D721Med (cell line): ENCODE measurements at regions not wholly inside any gene's neighbourhood (a gene's known extent, or its start where the extent isn't known, plus 50 kb on each side); places are given as distances from the start of the nearest gene placed in this dataset.

Experiments
- DNase-seq: peaks from one replicate; pipeline ENCODE4 v3.0.0; 2011; ENCODE audit warnings: low spot score; ENCODE audit not compliant: insufficient read length
- FAIRE-seq: peaks from 2 replicates; lab custom pipeline; 2011; peaks lifted over from hg19 to GRCh38; lab: Jason Lieb, UNC
- CTCF ChIP-seq: IDR thresholded peaks from 2 replicates; pipeline ENCODE4 v1.5.1; 2012; ENCODE audit warnings: mild to moderate bottlenecking, control low read depth; ENCODE audit not compliant: insufficient read depth; ENCODE audit errors: missing control alignments

DNA sequence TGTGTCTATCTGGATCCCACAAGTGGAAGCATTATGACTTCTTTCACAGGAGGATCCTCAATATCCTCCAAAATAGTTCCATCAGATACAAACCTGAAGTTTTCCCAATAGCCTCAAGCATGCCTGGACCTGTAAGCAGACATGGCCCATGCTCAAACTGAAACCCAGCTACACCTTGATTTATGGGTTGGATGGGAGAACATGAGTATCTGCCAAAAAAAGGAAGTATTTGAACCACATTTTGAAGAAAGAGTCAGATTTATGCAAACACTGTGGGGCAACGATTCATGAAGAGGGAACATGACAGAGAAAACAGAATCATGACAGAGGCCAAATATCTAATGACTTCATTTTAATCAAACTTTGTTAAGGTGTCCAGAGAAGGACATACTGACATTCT lies 351.0 kb upstream of the NFIA start:
- no peak for TF ChIP-seq CTCF
- DNase-seq = no peak
- no peak for FAIRE-seq

GRCh38 chr1:60727552-60727951 lies 354.8 kb upstream of the NFIA start:
- FAIRE-seq (no peak), DNase-seq (no peak)
- no peak for TF ChIP-seq CTCF

- DNase-seq (no peak), FAIRE-seq (no peak)
- TF ChIP-seq CTCF = no peak
These were observed 365.9 kb upstream of the NFIA start for GRCh38 chr1:60716472-60716871.

GRCh38 chr1:60715970-60716369 lies 366.4 kb upstream of the NFIA start:
- FAIRE-seq (no peak), DNase-seq (no peak)
- TF ChIP-seq CTCF = no peak

DNA sequence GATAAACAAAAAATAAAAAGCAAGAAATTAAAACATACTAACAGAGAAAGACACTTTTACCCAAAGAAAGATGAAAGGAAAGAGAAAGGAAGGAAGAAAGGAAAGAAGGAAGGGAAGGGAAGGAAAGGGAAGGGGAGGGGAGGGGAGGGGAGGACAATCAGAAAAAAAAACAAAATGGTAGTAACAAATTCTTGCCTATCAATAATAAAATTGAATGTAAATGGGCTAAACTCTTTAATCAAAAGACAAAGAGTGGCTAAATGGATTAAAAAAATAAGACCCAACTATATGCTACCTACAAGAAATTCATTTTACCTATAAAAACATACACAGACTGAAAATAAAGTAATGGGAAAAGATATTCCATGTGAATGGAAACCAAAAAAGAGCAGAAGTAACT lies 372.9 kb upstream of the NFIA start:
- no peak for TF ChIP-seq CTCF
- FAIRE-seq = no peak
- no peak for DNase-seq

DNA sequence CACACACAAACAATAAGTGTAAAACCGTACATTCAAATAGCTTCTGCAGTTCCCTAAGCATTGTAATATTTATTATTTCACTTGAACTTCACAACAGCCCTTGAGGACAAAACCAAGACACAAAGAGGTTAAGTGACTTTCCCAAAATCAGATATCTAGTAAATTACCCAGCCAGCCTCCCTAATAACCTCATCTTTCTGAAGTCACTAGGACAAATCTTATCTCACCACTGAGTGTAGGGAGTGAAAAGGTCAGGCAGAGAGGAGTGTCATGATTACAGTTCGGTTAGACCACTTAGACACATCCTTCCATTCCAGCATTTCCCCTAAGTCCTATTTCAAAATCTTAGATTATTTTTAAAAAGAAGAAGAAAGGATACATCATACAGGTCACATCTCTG lies 377.3 kb upstream of the NFIA start:
- no peak for FAIRE-seq
- no peak for DNase-seq
- TF ChIP-seq CTCF = no peak

DNA sequence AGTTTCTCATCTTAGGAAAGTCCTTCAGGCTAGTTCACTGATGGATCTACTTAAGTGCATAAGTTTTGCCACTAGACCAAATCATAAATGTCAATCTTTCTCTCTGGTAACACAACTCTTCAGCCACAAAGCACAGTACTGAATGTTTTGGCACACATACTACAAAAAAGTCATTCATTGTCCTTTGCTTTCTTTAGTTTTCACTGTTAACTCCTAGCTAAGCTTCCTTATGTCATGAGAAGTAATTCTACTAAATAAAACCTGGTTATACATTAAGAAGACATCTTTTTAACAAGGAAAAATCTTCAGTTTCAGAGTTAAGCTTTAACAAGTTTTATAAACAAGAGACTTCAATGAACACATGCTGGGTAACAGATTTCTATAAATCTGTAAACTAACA lies 379.2 kb upstream of the NFIA start:
- no peak for TF ChIP-seq CTCF
- DNase-seq (no peak), FAIRE-seq (no peak)
